OCI-LY7 (cell line): ENCODE measurements at regions not wholly inside any gene's neighbourhood (a gene's known extent, or its start where the extent isn't known, plus 50 kb on each side); places are given as distances from the start of the nearest gene placed in this dataset.

Source experiments
- CTCF ChIP-seq: fragments of 200-600 bp; sonication (generic); conservative IDR thresholded peaks from 2 replicates; pipeline ENCODE4 v1.5.1; 2014; ENCODE audit warnings: mild to moderate bottlenecking, antibody characterized with exemption, low read length, moderate library complexity, mixed read lengths
- EZH2phosphoT487 ChIP-seq: fragments of 200-600 bp; sonication (generic); IDR thresholded peaks from 2 replicates; pipeline ENCODE4 v1.6.1; 2018; ENCODE audit warnings: low read depth, borderline replicate concordance, mild to moderate bottlenecking, mixed run types, antibody characterized with exemption, low read length, moderate library complexity, mixed read lengths

GRCh38 chr20:12022126-12022525, 104.4 kb downstream of the BTBD3 start:
- no peak for TF ChIP-seq CTCF
- TF ChIP-seq EZH2phosphoT487, result no peak
